WTC11 (cell line): ENCODE measurements at regions not wholly inside any gene's neighbourhood (a gene's known extent, or its start where the extent isn't known, plus 50 kb on each side); places are given as distances from the start of the nearest gene placed in this dataset.

ENCODE experiments used
- CTCF ChIP-seq: fragments of 200-600 bp; IDR thresholded peaks from 2 replicates; pipeline ENCODE4 v1.8.0; 2022; ENCODE audit warnings: antibody characterized with exemption
- MAX ChIP-seq: sonication (generic); formaldehyde crosslinking; IDR thresholded peaks from 2 replicates; pipeline ENCODE4 v1.8.0; 2022; ENCODE audit warnings: mild to moderate bottlenecking, missing genetic modification reagents
- ZNF423 ChIP-seq: fragments of 250-450 bp; sonication (Bioruptor Pico); IDR thresholded peaks from 2 replicates; pipeline ENCODE4 v2.1.2; 2022; ENCODE audit warnings: mild to moderate bottlenecking, moderate library complexity

GRCh38 chr11:97622795-97623194 is 1233.0 kb downstream of the JRKL start:
- TF ChIP-seq ZNF423 (CRISPR knock-in tag) (no peak), MAX (CRISPR knock-in tag) (no peak), CTCF (no peak)
